ENCODE measurements at regions not wholly inside any gene's neighbourhood (a gene's known extent, or its start where the extent isn't known, plus 50 kb on each side); places are given as distances from the start of the nearest gene placed in this dataset.

DNA sequence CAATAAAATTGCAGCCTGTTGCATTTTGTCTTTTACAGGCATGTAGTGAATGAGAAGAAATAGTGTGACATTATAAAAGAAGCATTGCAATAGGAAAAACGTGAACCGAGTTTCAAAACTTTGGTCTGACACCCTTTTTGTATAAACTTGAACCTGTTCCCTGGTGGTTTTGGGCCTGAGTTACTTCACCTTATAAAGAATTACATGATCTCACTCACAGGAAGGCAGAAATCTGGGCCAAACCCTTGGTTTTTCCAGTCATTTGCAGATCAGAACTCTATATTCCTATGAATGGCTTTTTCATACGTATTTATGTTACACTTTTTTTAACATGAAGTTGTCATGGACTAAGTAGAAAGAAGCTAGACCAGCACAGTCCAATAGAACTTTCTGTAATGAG is 138.5 kb upstream of the FLRT2 start:
- TF ChIP-seq, protein P1, sequence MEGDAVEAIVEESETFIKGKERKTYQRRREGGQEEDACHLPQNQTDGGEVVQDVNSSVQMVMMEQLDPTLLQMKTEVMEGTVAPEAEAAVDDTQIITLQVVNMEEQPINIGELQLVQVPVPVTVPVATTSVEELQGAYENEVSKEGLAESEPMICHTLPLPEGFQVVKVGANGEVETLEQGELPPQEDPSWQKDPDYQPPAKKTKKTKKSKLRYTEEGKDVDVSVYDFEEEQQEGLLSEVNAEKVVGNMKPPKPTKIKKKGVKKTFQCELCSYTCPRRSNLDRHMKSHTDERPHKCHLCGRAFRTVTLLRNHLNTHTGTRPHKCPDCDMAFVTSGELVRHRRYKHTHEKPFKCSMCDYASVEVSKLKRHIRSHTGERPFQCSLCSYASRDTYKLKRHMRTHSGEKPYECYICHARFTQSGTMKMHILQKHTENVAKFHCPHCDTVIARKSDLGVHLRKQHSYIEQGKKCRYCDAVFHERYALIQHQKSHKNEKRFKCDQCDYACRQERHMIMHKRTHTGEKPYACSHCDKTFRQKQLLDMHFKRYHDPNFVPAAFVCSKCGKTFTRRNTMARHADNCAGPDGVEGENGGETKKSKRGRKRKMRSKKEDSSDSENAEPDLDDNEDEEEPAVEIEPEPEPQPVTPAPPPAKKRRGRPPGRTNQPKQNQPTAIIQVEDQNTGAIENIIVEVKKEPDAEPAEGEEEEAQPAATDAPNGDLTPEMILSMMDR (IDR thresholded peaks at IDR 0.05) = no peak
- no peak for TF ChIP-seq POLR2A (IDR thresholded peaks at IDR 0.05)
